Ovary (tissue), 3 donors: ENCODE measurements at regions not wholly inside any gene's neighbourhood (a gene's known extent, or its start where the extent isn't known, plus 50 kb on each side); places are given as distances from the start of the nearest gene placed in this dataset.

ENCODE experiments used
- EP300 ChIP-seq: sonication (generic); formaldehyde crosslinking; IDR thresholded peaks from one replicate; pipeline ENCODE4 v1.6.1; 2017; ENCODE audit warnings: antibody characterized with exemption
- TF ChIP-seq, protein P1 (sequence below), 3 donors: fragments of 450-650 bp in 2 of 3; fragments of 200-600 bp in 1 of 3; IDR thresholded peaks; one replicate each; pipeline versions ENCODE4 v1.5.1 to v1.8.0; 2016 to 2022; ENCODE audit warnings: antibody characterized with exemption in 3 of 3, mild to moderate bottlenecking in 1 of 3
- donor health status: DM: no; HTN: no; CAD: no.

DNA sequence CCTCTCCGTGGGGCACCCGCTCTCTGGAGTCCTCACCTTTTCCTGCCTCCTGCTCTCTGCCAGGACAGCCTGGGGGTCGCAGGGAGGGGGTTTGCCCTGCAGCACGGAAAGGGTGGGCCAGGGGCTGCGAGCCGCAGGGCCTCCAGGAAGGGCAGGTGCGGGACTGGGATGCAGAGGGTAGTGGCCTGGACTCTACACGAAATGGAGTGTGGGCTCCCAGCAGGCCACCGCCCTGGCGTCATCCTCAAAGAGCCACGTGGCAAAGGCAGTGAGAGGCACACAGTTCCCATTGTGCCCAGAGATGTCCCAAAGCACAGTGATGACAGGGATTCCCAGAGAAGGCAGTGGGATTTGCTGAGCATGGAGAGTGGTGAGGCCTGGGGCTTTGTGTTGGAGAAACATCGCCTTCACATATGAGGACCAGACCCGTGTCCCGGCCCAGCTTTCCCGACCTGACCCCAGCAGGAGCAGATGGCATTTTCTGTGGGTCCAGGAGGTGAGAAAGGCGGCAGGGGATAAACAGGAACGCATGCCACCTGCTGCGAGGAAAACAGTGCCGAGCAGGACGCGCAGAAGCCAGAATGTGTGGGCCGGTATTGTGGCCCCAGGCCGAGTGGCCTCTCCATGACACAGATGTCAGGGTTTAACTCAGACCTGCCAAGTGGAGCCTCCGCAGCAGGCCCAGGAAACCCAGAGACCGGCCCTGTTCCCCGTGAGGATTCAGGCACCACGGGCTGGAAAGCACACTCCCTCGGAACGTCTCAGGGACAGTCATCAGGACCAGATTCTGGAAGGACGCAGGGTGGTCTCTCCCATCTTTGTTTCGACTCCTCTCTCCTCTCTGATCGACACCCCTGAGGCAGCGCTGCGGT lies 855.5 kb upstream of the SALL3 start:
- TF ChIP-seq, protein P1, sequence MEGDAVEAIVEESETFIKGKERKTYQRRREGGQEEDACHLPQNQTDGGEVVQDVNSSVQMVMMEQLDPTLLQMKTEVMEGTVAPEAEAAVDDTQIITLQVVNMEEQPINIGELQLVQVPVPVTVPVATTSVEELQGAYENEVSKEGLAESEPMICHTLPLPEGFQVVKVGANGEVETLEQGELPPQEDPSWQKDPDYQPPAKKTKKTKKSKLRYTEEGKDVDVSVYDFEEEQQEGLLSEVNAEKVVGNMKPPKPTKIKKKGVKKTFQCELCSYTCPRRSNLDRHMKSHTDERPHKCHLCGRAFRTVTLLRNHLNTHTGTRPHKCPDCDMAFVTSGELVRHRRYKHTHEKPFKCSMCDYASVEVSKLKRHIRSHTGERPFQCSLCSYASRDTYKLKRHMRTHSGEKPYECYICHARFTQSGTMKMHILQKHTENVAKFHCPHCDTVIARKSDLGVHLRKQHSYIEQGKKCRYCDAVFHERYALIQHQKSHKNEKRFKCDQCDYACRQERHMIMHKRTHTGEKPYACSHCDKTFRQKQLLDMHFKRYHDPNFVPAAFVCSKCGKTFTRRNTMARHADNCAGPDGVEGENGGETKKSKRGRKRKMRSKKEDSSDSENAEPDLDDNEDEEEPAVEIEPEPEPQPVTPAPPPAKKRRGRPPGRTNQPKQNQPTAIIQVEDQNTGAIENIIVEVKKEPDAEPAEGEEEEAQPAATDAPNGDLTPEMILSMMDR (IDR thresholded peaks at IDR 0.05): no peak
- TF ChIP-seq EP300: no peak
